GM12878 (cell line): ENCODE measurements at regions not wholly inside any gene's neighbourhood (a gene's known extent, or its start where the extent isn't known, plus 50 kb on each side); places are given as distances from the start of the nearest gene placed in this dataset.

ENCODE experiments used
- ATAC-seq: fragments of 200-7000 bp; cut with Tn5 transposase; 3 replicates; pipeline ENCODE4 v1.9.1; 2020; ENCODE audit warnings: mild to moderate bottlenecking, moderate library complexity
- BruUV-seq: library from RNA; stranded (reverse); fragments of 400-500 nt; replicated peaks from 2 replicates; lab custom pipeline; 2021; lab: Mats Ljungman, UMichigan
- CTCF ChIA-PET: fragments of 300-600 bp; sonication (Branson Sonifier 250); formaldehyde crosslinking; extraction: SDS; loops from one replicate; lab custom pipeline; 2021; ENCODE audit warnings: inconsistent platforms; lab: Yijun Ruan, JAX
- POLR2A ChIA-PET: fragments of 350-600 bp; formaldehyde crosslinking; extraction: SDS; loops from one replicate; lab custom pipeline; 2021; ENCODE audit warnings: inconsistent platforms; lab: Charles Lee
- RAD21 ChIA-PET: fragments of 300-600 bp; sonication (Branson Sonifier 250); formaldehyde crosslinking; loops from one replicate; lab custom pipeline; 2023; ENCODE audit warnings: antibody characterized with exemption; ENCODE audit not compliant: unreplicated experiment; lab: Charles Lee
- SMC1A ChIA-PET: fragments of 300-600 bp; sonication (Branson Sonifier 250); formaldehyde crosslinking; loops from one replicate; lab custom pipeline; 2023; ENCODE audit not compliant: unreplicated experiment, uncharacterized antibody; lab: Charles Lee
- DNase-seq: peaks from one replicate; pipeline ENCODE4 v3.0.0-alpha.2; 2011; ENCODE audit warnings: low read depth, low spot score
- FAIRE-seq: peaks from 3 replicates; lab custom pipeline; 2011; peaks lifted over from hg19 to GRCh38; lab: Jason Lieb, UNC
- H2AFZ ChIP-seq: 2 replicates; pipeline ENCODE4 v1.6.0; 2011; ENCODE audit warnings: low read depth, low read length, control low read depth; ENCODE audit not compliant: control insufficient read depth
- H3K27ac ChIP-seq: 2 replicates; pipeline ENCODE4 v1.5.1; 2011; ENCODE audit warnings: control low read depth; ENCODE audit not compliant: control insufficient read depth, insufficient read depth
- H3K27me3 ChIP-seq, 2 experiments: replicated peaks in 1 of 2; 2 replicates each; pipeline versions ENCODE4 v1.6.0 to v1.6.1; 2011; ENCODE audit warnings: low read length in 1 of 2; ENCODE audit not compliant: control insufficient read depth in 2 of 2, insufficient read depth in 2 of 2
- H3K36me3 ChIP-seq, 2 experiments: 2 replicates each; pipeline ENCODE4 v1.5.1; 2011; ENCODE audit warnings: low read length in 1 of 2; ENCODE audit not compliant: control insufficient read depth in 2 of 2, insufficient read depth in 2 of 2
- H3K4me1 ChIP-seq: 2 replicates; pipeline ENCODE4 v1.6.1; 2011; ENCODE audit warnings: mild to moderate bottlenecking, low read length, moderate library complexity, mixed read lengths; ENCODE audit not compliant: control insufficient read depth, insufficient read depth
- H3K4me2 ChIP-seq: 2 replicates; pipeline ENCODE4 v1.6.0; 2011; ENCODE audit warnings: control low read depth; ENCODE audit not compliant: control insufficient read depth, insufficient read depth
- H3K4me3 ChIP-seq: fragments of 200-600 bp; sonication (generic); 2 replicates; pipeline ENCODE4 v1.5.1; 2016
- H3K79me2 ChIP-seq: 2 replicates; pipeline ENCODE4 v1.6.0; 2011; ENCODE audit warnings: low read length; ENCODE audit not compliant: control insufficient read depth, insufficient read depth
- H3K9ac ChIP-seq: 2 replicates; pipeline ENCODE4 v1.8.0; 2011; ENCODE audit warnings: low read length, control low read depth, mixed read lengths; ENCODE audit not compliant: control insufficient read depth, insufficient read depth
- H3K9me3 ChIP-seq: replicated peaks from 3 replicates; pipeline ENCODE4 v1.5.1; 2011; ENCODE audit warnings: mild to moderate bottlenecking, low read length; ENCODE audit not compliant: control insufficient read depth, insufficient read depth
- H4K20me1 ChIP-seq: 2 replicates; pipeline ENCODE4 v1.6.0; 2011; ENCODE audit not compliant: control insufficient read depth, insufficient read depth
- ATF3 ChIP-seq: IDR thresholded peaks from 2 replicates; pipeline ENCODE4 v1.6.1; 2011; ENCODE audit warnings: low read depth, mild to moderate bottlenecking, low read length, moderate library complexity, borderline replicate concordance; ENCODE audit errors: extremely low read depth
- BRCA1 ChIP-seq: IDR thresholded peaks from 2 replicates; pipeline ENCODE4 v1.6.1; 2011; ENCODE audit warnings: low read depth, low read length, improper control_type of control experiment
- CEBPB ChIP-seq, 2 experiments: fragments of 150-350 bp in 1 of 2; IDR thresholded peaks; 2 replicates each; pipeline ENCODE4 v1.6.1; 2012 to 2014; ENCODE audit warnings: low read depth in 2 of 2, low read length in 2 of 2, borderline replicate concordance in 1 of 2, inconsistent platforms in 1 of 2
- EZH2 ChIP-seq: IDR thresholded peaks from 2 replicates; pipeline ENCODE4 v1.6.1; 2012; ENCODE audit warnings: low read depth, mild to moderate bottlenecking, control low read depth, inconsistent platforms, low read length, borderline replicate concordance; ENCODE audit not compliant: control insufficient read depth
- MAX ChIP-seq: IDR thresholded peaks from 2 replicates; pipeline ENCODE4 v1.6.1; 2012; ENCODE audit warnings: low read depth, low read length, improper control_type of control experiment
- MEF2B ChIP-seq: fragments of 450-650 bp; IDR thresholded peaks from 2 replicates; pipeline ENCODE4 v1.6.1; 2018; ENCODE audit warnings: mild to moderate bottlenecking, moderate library complexity; ENCODE audit not compliant: partially characterized antibody, poor library complexity, severe bottlenecking
- NFIC ChIP-seq: IDR thresholded peaks from 2 replicates; pipeline ENCODE4 v1.6.1; 2012; ENCODE audit warnings: low read depth, mild to moderate bottlenecking, inconsistent platforms, low read length, moderate library complexity
- NR2C1 ChIP-seq: fragments of 450-650 bp; IDR thresholded peaks from 2 replicates; pipeline ENCODE4 v1.6.1; 2017; ENCODE audit warnings: antibody characterized with exemption, mild to moderate bottlenecking, moderate library complexity
- PML ChIP-seq: IDR thresholded peaks from 2 replicates; pipeline ENCODE4 v1.6.1; 2012; ENCODE audit warnings: low read length, inconsistent platforms
- RAD51 ChIP-seq: fragments of 450-650 bp; IDR thresholded peaks from 2 replicates; pipeline ENCODE4 v1.6.1; 2016; ENCODE audit warnings: moderate library complexity, mild to moderate bottlenecking, inconsistent platforms
- RELB ChIP-seq: fragments of 450-650 bp; IDR thresholded peaks from 2 replicates; pipeline ENCODE4 v1.6.1; 2017; ENCODE audit warnings: low read depth, mild to moderate bottlenecking, moderate library complexity
- RFX5 ChIP-seq: IDR thresholded peaks from 2 replicates; pipeline ENCODE4 v1.6.1; 2011; ENCODE audit warnings: low read depth, low read length, improper control_type of control experiment
- SUPT20H ChIP-seq: IDR thresholded peaks from 2 replicates; pipeline ENCODE4 v1.6.1; 2011; ENCODE audit warnings: low read depth, mild to moderate bottlenecking, low read length, moderate library complexity, borderline replicate concordance; ENCODE audit not compliant: control insufficient read depth
- ZNF207 ChIP-seq: fragments of 450-650 bp; IDR thresholded peaks from 2 replicates; pipeline ENCODE4 v1.6.1; 2014; ENCODE audit warnings: antibody characterized with exemption, mild to moderate bottlenecking, borderline replicate concordance
- WGBS: methylation state at CpG from one replicate; pipeline ENCODE4 v1.1.6; 2016; ENCODE audit warnings: low lambda C conversion rate; ENCODE audit not compliant: insufficient replicate concordance, insufficient coverage; ENCODE audit errors: missing lambda C conversion rate; 5-methylcytosine and 5-hydroxymethylcytosine counted together
- in situ Hi-C: fragments of 300-500 bp; cut with MboI; formaldehyde crosslinking; loops from 9 replicates; pipeline ENCODE4 v1.14.3; 2018; ENCODE audit warnings: mixed read lengths
- intact Hi-C: fragments of 100-400 bp; cut with micrococcal nuclease; formaldehyde crosslinking; loops from one replicate; pipeline ENCODE4 v1.14.2; 2022; ENCODE audit not compliant: unreplicated experiment
- TF ChIP-seq, protein P1 (sequence below): fragments of 450-650 bp; IDR thresholded peaks from 2 replicates; pipeline ENCODE4 v1.6.1; 2017; ENCODE audit warnings: mild to moderate bottlenecking, low read depth, inconsistent platforms; ENCODE audit not compliant: poor library complexity, severe bottlenecking

- no peak overlapping the region for H2AFZ ChIP-seq
- SMC1A ChIA-PET, result interaction anchor here (1.0 to 1.4 kb wide), 3 partner anchors 8 to 278 kb away, joined by 3 to 7 read pairs (median 3); no protein-coding TSS in a partner anchor
- DNase-seq (no peak), FAIRE-seq (no peak)
- H3K9ac ChIP-seq, result no peak overlapping the region
- no peaks in the 10 kb centered on the region for H4K20me1 ChIP-seq
- RAD21 ChIA-PET, result interaction anchor here (0.8 to 1.4 kb wide), 2 partner anchors 25 to 919 kb away, joined by 3 to 7 read pairs; no protein-coding TSS in a partner anchor
- intact Hi-C loops, result loop anchor here (10.0 kb wide), 1 partner anchor 916 kb away; no protein-coding TSS in a partner anchor
- 38% methylated on average over 13 of the region's 13 CpGs for WGBS
- BruUV-seq, result no TSS peak
- POLR2A ChIA-PET, result no interaction called here
- no peak overlapping the region for H3K4me3 ChIP-seq
- no peak for TF ChIP-seq NFIC
- no peak for TF ChIP-seq PML
- TF ChIP-seq SUPT20H, result no peak
- TF ChIP-seq NR2C1, result no peak
- TF ChIP-seq RELB, result no peak
- TF ChIP-seq RAD51, result no peak
- TF ChIP-seq, protein P1, sequence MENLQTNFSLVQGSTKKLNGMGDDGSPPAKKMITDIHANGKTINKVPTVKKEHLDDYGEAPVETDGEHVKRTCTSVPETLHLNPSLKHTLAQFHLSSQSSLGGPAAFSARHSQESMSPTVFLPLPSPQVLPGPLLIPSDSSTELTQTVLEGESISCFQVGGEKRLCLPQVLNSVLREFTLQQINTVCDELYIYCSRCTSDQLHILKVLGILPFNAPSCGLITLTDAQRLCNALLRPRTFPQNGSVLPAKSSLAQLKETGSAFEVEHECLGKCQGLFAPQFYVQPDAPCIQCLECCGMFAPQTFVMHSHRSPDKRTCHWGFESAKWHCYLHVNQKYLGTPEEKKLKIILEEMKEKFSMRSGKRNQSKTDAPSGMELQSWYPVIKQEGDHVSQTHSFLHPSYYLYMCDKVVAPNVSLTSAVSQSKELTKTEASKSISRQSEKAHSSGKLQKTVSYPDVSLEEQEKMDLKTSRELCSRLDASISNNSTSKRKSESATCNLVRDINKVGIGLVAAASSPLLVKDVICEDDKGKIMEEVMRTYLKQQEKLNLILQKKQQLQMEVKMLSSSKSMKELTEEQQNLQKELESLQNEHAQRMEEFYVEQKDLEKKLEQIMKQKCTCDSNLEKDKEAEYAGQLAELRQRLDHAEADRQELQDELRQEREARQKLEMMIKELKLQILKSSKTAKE, result no peak
- TF ChIP-seq ATF3, result no peak
- TF ChIP-seq RFX5, result no peak
- TF ChIP-seq MEF2B, result no peak
- TF ChIP-seq ZNF207, result no peak
- no peak for TF ChIP-seq CEBPB (IDR thresholded peaks at IDR 0.05; ENCODE audit: borderline replicate concordance in 1 of 2, low read depth in 2 of 2, low read length in 2 of 2)
- no peak for TF ChIP-seq BRCA1
- TF ChIP-seq MAX, result no peak
- no peak for TF ChIP-seq EZH2
- TF ChIP-seq, all 136 proteins: peak for 0
- no peak for ATAC-seq
- Histone ChIP-seq H3K79me2 (no peaks in the 10 kb centered on the region), H3K9me3 (no peaks in the 10 kb centered on the region), H3K4me1 (no peaks in the 10 kb centered on the region), H3K27me3 (no peaks in the 10 kb centered on the region), H3K4me2 (no peak overlapping the region), H3K36me3 (no peaks in the 10 kb centered on the region), H3K27ac (no peak overlapping the region)
- in situ Hi-C loops, result no loop called here
- CTCF ChIA-PET, result interaction anchor here (0.8 to 2.2 kb wide), 17 partner anchors 9 to 919 kb away, joined by 3 to 27 read pairs (median 4); no protein-coding TSS in a partner anchor
Observed at GRCh38 chr1:18580691-18581419, 49.8 kb upstream of the PAX7 start.
